ENCODE measurements at regions not wholly inside any gene's neighbourhood (a gene's known extent, or its start where the extent isn't known, plus 50 kb on each side); places are given as distances from the start of the nearest gene placed in this dataset.

DNA sequence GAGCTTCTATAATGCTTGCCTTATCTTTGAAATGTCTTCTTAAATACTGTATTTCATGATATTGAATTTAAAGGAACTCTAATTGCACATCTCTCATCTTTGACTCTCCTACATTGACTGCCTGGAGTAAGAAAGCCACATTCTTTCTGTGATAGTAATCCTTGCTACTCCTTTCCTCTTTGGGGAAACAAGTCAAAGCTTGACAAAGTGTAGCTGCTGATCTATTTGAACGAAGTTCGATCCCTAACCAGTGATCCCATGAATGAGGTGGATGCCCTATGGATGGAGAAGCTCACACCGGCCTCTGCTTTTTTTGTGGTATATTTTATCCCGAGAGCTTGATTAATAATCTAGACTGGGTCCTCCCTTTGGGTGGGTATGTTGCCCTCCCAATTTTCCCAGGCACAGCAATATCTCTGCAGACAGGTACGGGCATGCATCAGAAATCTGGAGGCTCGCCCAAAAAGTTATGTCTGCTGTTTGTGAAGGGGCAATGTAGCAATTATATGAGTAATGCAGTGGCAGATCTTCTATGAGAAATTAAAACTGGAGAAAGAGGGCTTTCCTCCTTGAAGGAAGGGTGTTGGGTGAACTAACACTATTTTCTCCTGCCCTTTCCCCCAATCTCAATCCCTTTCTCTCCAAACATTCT lies 163.0 kb upstream of the FRMD6 start:
- ChIA-PET CTCF (interaction anchor here (0.6 kb wide), 1 partner anchor 1873 kb away, joined by 3 read pairs; no protein-coding TSS in a partner anchor), POLR2A (no interaction called here)
- Histone ChIP-seq H3K36me3 (ENCODE audit: control insufficient read depth in 2 of 2, insufficient read depth in 1 of 2, low read length in 2 of 2) (no peaks in the 10 kb centered on the region), H3K4me1 (ENCODE audit: control insufficient read depth, insufficient read depth, low read length) (peaks cover 4% of the 10 kb centered on the region; the same call in 1 of the 2 replicates), H3K27ac (ENCODE audit: extremely low read depth, low read depth, low read length) (no peak overlapping the region), H3K4me3 (ENCODE audit: low read depth, low read length) (no peak overlapping the region), H3K9me3 (ENCODE audit: control insufficient read depth, insufficient read depth, low read depth, low read length) (no peaks in the 10 kb centered on the region)
- TF ChIP-seq, protein P1, sequence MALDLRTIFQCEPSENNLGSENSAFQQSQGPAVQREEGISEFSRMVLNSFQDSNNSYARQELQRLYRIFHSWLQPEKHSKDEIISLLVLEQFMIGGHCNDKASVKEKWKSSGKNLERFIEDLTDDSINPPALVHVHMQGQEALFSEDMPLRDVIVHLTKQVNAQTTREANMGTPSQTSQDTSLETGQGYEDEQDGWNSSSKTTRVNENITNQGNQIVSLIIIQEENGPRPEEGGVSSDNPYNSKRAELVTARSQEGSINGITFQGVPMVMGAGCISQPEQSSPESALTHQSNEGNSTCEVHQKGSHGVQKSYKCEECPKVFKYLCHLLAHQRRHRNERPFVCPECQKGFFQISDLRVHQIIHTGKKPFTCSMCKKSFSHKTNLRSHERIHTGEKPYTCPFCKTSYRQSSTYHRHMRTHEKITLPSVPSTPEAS (tag by site-specific recombination; IDR thresholded peaks at IDR 0.05) = no peak
- TF ChIP-seq ZNF510 (tag by site-specific recombination; IDR thresholded peaks at IDR 0.05; ENCODE audit: insufficient replicate concordance) (no peak), ZNF785 (tag by site-specific recombination; IDR thresholded peaks at IDR 0.05) (no peak), ZNF157 (tag by site-specific recombination; IDR thresholded peaks at IDR 0.05) (no peak), ZNF610 (tag by site-specific recombination; IDR thresholded peaks at IDR 0.05; ENCODE audit: borderline replicate concordance) (no peak), SP2 (tag by site-specific recombination; IDR thresholded peaks at IDR 0.05) (no peak)

DNA sequence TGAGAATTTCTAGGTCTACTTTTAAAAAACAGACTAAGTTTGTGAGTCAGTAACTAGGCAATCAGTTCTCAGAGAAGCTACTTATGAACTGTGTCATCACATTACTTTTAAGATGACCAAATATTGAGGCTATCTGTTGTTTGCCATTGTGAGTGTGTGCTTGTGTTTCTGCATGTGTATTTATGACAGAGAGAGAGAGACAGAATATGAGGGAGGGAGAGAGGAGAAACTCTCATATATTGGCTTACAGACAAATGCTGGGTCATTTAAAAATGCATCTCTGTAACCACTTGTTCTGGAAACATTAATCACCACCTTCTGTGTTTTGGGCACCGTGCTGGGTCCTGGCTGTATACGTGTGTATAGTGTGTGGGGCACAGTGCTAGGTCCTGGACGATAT lies 161.5 kb upstream of the FRMD6 start:
- no peak for TF ChIP-seq ZFP41 (tag by site-specific recombination; IDR thresholded peaks at IDR 0.05; ENCODE audit: borderline replicate concordance)
- TF ChIP-seq ZFP3 (tag by site-specific recombination; IDR thresholded peaks at IDR 0.05; ENCODE audit: low read depth) = no peak
- TF ChIP-seq, protein P2, sequence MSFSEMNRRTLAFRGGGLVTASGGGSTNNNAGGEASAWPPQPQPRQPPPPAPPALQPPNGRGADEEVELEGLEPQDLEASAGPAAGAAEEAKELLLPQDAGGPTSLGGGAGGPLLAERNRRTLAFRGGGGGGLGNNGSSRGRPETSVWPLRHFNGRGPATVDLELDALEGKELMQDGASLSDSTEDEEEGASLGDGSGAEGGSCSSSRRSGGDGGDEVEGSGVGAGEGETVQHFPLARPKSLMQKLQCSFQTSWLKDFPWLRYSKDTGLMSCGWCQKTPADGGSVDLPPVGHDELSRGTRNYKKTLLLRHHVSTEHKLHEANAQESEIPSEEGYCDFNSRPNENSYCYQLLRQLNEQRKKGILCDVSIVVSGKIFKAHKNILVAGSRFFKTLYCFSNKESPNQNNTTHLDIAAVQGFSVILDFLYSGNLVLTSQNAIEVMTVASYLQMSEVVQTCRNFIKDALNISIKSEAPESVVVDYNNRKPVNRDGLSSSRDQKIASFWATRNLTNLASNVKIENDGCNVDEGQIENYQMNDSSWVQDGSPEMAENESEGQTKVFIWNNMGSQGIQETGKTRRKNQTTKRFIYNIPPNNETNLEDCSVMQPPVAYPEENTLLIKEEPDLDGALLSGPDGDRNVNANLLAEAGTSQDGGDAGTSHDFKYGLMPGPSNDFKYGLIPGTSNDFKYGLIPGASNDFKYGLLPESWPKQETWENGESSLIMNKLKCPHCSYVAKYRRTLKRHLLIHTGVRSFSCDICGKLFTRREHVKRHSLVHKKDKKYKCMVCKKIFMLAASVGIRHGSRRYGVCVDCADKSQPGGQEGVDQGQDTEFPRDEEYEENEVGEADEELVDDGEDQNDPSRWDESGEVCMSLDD (tag by site-specific recombination; IDR thresholded peaks at IDR 0.05) = no peak
- TF ChIP-seq ZNF416 (tag by site-specific recombination; IDR thresholded peaks at IDR 0.05) = no peak
- TF ChIP-seq ZNF521 (tag by site-specific recombination; IDR thresholded peaks at IDR 0.05) = no peak
- TF ChIP-seq ZSCAN30 (tag by site-specific recombination; IDR thresholded peaks at IDR 0.05) = no peak
- no peak for TF ChIP-seq ZNF24 (tag by site-specific recombination; IDR thresholded peaks at IDR 0.05)
- TF ChIP-seq, protein P3, sequence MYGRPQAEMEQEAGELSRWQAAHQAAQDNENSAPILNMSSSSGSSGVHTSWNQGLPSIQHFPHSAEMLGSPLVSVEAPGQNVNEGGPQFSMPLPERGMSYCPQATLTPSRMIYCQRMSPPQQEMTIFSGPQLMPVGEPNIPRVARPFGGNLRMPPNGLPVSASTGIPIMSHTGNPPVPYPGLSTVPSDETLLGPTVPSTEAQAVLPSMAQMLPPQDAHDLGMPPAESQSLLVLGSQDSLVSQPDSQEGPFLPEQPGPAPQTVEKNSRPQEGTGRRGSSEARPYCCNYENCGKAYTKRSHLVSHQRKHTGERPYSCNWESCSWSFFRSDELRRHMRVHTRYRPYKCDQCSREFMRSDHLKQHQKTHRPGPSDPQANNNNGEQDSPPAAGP (tag by site-specific recombination; IDR thresholded peaks at IDR 0.05) = no peak
- TF ChIP-seq, protein P4, sequence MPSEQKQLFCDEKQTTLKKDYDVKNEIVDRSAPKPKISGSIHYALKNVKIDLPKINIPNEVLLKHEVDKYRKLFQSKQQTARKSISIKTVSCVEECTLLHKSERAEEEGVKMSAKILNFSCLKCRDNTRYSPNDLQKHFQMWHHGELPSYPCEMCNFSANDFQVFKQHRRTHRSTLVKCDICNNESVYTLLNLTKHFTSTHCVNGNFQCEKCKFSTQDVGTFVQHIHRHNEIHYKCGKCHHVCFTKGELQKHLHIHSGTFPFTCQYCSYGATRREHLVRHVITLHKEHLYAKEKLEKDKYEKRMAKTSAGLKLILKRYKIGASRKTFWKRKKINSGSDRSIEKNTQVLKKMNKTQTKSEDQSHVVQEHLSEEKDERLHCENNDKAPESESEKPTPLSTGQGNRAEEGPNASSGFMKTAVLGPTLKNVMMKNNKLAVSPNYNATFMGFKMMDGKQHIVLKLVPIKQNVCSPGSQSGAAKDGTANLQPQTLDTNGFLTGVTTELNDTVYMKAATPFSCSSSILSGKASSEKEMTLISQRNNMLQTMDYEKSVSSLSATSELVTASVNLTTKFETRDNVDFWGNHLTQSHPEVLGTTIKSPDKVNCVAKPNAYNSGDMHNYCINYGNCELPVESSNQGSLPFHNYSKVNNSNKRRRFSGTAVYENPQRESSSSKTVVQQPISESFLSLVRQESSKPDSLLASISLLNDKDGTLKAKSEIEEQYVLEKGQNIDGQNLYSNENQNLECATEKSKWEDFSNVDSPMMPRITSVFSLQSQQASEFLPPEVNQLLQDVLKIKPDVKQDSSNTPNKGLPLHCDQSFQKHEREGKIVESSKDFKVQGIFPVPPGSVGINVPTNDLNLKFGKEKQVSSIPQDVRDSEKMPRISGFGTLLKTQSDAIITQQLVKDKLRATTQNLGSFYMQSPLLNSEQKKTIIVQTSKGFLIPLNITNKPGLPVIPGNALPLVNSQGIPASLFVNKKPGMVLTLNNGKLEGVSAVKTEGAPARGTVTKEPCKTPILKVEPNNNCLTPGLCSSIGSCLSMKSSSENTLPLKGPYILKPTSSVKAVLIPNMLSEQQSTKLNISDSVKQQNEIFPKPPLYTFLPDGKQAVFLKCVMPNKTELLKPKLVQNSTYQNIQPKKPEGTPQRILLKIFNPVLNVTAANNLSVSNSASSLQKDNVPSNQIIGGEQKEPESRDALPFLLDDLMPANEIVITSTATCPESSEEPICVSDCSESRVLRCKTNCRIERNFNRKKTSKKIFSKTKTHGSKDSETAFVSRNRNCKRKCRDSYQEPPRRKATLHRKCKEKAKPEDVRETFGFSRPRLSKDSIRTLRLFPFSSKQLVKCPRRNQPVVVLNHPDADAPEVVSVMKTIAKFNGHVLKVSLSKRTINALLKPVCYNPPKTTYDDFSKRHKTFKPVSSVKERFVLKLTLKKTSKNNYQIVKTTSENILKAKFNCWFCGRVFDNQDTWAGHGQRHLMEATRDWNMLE (tag by site-specific recombination; conservative IDR thresholded peaks at IDR 0.05; ENCODE audit: low read depth) = no peak
- TF ChIP-seq YY1 (tag by site-specific recombination; IDR thresholded peaks at IDR 0.05) = no peak
- no peak for TF ChIP-seq TCF7L2 (IDR thresholded peaks at IDR 0.05; ENCODE audit: borderline replicate concordance, low read depth, low read length)
- ChIA-PET CTCF (interaction anchor here (1.5 kb wide), 1 partner anchor 206 kb away, joined by 3 read pairs; no protein-coding TSS in a partner anchor), POLR2A (no interaction called here)
- H3K27ac ChIP-seq (ENCODE audit: extremely low read depth, low read depth, low read length) = no peak overlapping the region
- H3K36me3 ChIP-seq (ENCODE audit: control insufficient read depth in 2 of 2, insufficient read depth in 1 of 2, low read length in 2 of 2) = no peaks in the 10 kb centered on the region
- H3K9me3 ChIP-seq (ENCODE audit: control insufficient read depth, insufficient read depth, low read depth, low read length) = no peaks in the 10 kb centered on the region
- peaks cover 4% of the 10 kb centered on the region; the same call in 1 of the 2 replicates for H3K4me1 ChIP-seq (ENCODE audit: control insufficient read depth, insufficient read depth, low read length)
- no peak overlapping the region for H3K4me3 ChIP-seq (ENCODE audit: low read depth, low read length)
